ENCODE measurements at regions not wholly inside any gene's neighbourhood (a gene's known extent, or its start where the extent isn't known, plus 50 kb on each side); places are given as distances from the start of the nearest gene placed in this dataset.

GRCh38 chr2:191479680-191480023, 198.3 kb upstream of the NABP1 start:
- TF ChIP-seq CTCF (IDR thresholded peaks at IDR 0.05) (no peak), POLR2A (IDR thresholded peaks at IDR 0.05) (no peak)
